NCI-H748 (cell line): ENCODE measurements at regions not wholly inside any gene's neighbourhood (a gene's known extent, or its start where the extent isn't known, plus 50 kb on each side); places are given as distances from the start of the nearest gene placed in this dataset.

Experiments
- DNase-seq: peaks from one replicate; lab custom pipeline; 2025; ENCODE audit not compliant: unreplicated experiment; lab: John Stamatoyannopoulos, UW

DNA sequence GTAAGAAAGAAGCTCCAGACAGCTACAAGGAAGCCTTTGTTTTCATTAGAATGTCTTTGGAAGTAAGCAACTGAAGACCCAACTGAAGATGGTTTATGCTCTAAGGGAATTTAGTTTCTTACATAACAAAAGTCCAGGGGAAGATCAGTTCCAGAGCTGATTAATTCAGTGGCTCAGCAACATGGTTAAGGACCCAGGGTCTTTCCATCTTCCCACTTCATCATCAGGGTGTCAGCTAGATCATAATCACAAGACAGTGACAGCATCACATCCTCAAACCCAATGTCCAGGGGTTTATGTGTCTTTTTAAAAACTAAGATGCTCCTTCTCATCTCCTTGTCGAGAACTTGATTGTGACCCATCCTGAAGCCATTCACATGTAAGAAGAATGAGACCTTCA is 119.7 kb upstream of the PRDM1 start:
- DNase-seq, result no peak

DNA sequence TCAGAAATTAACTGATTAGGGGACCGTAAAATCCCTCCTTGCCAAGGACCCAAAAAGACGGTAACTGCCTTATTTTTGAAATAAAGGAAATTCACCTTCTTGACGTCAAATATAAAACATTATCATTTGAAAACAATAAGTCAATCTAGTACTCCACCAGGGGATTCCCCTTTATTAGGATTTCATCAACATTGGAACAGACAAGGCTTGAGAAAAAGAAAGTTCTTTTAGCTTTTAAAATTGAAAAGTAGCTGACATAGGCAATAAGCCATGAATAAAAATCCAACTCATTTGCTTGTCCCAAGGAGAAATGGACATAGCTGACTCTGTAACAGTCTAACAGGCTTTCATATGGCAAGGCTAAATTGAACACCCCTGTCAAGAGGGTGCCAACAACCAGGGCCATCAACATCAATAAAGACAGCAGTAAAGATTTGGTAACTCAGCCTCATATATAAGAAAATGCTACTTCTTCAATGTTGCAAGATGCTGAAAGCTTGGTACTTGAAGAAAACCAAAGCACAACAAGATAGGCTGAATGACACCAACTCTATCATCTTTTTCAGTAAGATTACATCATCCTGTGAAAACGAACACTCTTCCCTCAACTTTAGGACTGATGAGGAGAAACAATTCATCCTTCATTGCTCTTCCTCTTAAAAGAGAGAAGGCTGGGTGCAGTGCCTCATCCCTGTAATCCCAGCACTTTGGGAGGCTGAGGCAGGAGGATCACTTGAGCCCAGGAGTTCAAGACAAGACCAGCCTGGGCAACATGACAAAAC is 121.0 kb upstream of the PRDM1 start:
- DNase-seq, result no peak

DNA sequence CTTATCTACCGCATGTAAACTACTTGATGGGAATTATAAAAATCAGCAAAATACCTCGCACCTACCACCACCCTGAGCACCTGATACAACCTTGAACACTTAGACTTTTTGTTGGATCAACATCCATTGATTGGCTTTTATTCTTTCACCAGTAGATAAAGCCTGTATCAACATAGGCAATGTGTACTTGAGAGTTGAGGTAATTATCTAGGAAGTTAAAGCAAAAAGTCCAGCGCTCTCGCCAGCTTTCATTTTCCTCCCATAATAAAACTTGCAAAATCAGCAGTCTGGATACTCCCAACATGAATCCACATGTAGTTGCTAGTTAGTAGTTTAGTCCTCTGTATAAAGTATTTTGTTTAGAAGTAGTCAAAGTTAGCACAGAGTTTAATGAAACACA is 132.0 kb upstream of the PRDM1 start:
- DNase-seq, result peak; percentile 22

DNA sequence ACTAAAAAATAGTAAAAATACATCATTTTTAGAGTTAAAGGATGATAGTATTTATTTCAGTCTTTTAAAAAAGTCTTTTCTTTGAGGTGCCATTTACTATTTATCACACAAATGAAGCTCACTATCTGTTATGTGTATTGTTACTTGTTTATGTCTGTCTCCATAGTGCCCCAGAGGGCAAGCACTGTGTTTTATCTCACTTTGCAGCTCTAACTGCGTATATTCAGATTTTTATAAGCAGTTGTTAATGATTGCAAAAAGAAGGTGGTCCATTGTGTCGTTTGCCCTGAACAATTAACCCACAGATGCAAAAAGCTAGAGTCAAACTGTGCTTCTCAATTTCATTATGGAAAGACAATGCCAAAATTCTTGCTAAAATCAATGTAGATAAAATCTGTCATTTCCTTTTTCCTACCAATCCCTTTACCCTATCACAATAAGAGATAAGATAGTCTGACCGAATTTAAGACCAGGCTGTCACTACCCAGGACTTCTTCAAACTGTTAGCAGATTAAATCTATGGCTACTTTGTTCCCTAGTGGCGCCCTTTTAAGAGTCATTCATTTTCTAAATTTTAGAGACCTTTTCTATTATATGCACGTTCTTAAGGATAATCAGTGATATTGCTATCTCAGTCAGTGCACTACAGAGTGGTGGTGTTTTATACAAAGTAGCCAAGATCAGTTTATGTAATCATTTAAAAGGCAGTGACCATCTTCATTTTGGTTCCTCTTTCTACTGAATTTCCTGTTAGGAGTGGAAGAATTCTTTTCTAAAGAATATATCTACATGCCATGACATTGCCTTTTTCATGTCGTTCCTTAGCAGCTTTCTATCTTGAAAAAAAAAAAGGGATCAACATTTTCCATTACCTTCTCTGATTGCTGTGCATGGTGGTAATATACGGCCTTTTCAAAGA is 133.1 kb upstream of the PRDM1 start:
- DNase-seq, result no peak

DNA sequence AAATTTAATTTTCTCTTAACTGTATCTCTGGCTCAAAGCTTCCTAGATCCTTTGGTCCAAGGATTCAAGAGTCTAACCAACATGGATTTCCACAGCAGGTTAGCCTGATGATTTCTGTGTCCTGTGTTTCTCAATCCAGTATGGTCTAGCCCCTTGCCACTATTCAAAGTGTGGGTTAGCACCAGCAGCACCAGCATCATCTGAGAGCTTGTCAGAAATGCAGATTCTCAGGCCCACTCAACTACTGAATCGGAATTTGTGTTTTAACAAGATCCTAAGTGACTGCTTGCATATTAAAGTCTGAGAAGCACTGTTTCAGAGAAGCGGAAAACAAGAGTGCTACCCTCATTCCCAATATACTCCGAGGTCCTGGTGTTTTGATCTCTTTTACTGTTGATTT is 133.8 kb upstream of the PRDM1 start:
- DNase-seq, result no peak

DNA sequence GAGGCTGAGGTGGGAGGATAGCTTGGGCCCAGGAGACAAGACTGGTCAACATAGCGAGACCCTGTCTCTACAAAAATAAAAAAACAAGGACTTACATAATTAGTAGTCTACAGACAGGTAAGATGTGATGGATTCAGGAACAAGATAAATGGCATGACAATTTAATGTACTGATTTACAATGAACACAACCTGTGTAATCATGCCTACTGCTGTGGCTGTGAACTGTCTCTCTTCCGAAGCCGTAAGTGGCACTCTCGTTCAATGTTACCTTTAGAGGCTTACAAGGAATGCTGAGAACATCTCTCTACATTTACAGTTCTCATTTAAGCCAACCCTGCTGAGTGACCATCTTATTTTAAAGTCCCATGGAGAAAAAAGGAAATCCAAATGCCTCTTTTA is 134.8 kb upstream of the PRDM1 start:
- no peak for DNase-seq

DNA sequence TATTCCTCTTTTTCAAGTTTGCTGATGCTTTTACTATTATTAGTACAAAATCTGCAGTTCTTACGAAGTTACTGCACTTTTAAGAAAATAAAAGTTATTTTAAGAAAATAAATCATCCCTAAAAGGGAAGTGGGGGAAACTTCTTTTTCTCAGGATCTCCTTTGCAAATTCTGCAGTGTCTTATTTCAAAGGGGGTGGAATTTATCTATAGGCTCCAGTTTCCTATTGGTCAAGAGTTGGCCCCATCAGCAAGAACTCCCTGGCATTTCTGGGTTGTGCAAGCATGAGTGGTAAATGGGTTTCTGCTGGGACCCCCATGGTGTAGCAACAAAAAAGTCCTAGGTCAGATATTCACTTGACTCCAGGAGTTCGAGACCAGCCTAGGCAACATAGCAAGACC is 136.3 kb upstream of the PRDM1 start:
- no peak for DNase-seq

DNA sequence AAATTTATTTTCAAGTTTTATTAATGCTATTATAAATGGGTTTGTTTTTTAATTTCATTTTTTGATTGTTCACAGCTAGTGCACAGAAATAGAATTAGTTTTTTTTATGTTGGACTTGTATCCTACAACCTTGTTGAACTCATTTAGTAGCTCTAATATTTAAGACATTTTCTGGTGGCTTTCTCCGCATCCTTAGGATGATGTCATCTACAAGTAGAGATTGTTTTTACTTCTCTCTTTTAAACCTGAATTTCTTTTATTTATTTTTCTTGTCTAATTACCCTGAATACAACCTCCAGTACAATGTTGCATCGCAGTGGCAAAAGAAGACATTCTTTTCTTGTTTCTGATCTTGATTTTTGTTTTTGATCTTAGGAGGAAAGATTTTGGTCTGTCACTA is 142.6 kb upstream of the PRDM1 start:
- DNase-seq, result no peak

DNA sequence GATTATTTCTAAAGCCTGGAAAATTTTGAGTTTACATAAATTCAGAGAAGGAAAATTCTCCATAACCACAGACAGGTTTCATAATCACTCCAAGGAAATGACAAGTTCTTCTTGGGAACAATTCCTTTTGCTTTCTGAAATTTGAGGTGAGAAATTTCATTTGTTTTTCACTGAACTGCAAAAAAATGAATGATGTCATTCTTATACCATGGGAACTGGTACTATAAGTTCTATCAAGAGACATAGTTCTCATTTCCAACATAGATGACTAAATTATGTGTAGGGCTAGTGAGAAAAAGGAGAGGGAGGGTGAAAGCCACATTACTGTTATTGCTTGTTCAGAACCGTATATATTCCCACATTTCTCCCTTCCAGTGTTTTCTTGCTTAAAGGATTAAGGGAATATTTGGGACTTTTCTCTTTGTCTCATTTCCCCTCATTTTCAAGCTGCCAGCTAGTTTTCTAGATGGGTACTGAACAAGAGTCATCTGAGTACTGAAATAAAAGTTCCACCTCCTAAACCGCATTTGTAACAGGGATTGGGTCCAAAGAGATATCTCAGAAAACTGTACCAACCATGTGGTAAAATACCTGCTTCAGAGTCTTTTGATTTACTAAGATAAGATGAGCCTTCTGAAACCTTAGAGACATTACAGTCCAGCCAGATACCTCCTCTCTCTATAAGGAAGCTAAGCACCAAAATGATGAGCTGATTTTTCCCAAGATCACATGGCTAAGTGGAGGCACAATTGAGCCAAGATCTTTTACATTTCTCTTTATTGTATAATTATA is 144.3 kb upstream of the PRDM1 start:
- no peak for DNase-seq

DNA sequence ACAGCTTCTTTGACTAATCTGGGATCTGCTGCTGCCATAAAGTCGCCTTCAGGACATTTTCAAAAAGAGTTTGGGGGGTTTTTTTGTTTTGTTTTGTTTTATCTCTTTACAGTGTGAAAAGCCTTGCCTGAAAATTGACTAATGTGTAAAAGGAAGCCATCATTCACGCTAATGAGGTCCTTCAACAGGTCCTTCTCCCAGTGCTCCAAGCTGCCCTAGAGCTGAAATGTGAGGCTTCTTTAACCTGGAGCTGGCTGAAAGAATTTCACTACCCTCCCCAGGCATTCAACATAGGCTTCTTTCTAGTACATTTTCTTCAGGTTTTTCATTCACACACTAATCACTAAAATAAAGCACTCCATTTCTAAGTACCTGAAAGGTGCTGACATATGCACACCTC is 145.1 kb upstream of the PRDM1 start:
- no peak for DNase-seq

DNA sequence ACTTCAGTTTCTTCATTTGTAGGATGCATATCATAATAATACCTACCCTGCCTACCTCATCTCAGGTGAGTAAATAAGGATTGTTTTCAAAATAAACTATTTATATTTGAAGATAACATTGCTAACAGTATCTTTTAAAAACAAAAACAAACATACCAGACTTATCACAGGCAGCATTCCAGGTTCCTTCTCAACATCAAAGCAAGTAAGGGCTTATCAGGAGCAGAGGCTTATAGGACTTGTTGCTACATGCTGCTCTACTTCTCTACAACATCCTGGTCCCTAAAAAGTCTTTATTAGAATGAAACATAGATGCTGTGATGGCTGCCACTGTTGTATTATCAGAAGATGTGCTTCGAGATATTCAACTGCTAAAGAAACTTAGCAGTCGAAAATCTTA is 149.2 kb upstream of the PRDM1 start:
- DNase-seq, result no peak

DNA sequence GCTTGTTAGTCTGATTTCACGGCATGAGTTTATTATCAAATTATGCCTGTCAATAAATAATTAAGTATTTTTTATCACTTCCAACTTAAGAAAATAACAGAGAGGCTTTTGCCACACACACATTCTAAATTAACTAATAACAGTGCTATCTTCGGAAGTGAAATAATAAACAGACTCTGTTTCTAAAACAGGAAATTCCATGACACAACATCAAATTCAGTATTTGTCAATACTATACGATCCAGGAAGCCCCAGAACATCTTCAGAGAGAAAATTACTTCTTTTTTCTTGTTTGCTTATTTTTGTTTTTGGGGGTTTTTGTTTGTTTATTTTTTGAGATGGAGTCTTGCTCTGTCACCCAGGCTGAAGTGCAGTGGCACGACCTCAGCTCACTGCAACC is 150.7 kb upstream of the PRDM1 start:
- DNase-seq, result no peak

DNA sequence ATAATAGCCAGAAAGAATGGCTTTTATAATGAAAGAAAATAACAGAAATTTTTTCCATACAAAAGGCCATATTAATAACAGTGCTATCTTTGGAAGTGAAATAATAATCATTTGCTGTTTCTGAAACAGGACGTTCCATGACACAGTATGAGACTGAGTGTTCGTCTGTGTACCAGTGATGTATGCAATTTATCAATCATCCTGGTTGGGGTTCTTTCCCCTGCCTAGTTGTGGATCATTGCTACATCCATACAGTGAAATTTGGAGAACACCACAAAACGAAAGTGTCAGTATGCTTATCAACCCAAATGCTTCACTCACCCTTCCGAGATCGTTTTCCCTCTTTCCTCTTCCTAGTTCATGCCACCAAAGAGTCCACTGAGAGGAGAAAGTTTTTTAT is 151.4 kb upstream of the PRDM1 start:
- no peak for DNase-seq

DNA sequence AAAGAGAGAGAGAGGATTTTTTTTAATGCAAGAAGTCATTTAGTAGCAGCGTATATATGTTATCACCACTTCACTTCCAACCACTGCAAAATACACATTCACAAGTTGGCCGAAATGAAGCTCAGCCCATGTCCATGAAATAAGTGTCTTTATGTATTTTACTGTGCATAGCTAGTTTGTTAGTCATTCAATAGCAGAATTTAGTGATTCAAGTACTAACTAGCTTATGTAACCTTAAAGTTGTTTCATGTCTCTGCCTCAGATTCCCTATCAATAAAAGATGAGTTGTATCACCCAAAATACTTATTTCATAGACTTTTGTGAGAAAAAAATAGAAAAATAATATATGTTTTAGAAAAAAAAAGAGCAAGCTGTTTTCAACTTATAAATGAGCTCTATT is 153.7 kb upstream of the PRDM1 start:
- no peak for DNase-seq

DNA sequence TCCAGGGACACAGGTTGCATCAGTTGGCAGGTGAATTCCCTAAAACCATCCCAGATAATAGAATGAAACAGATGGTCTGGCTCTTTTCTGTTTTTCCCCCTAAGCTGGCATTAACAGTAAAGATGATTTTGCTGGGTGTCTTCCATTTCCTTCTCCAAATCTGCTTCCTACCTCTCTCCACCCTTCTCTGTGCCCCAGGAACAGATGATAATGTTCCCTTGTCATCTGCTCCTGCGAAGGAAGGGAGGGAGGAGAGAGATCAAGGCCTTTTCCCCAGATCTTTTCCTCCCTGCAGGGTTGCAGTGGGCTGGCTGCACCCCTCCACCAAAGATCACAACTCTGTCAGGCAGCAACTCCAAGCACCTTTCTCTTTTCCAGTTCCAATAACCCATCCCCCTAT is 156.5 kb upstream of the PRDM1 start:
- DNase-seq, result no peak

DNA sequence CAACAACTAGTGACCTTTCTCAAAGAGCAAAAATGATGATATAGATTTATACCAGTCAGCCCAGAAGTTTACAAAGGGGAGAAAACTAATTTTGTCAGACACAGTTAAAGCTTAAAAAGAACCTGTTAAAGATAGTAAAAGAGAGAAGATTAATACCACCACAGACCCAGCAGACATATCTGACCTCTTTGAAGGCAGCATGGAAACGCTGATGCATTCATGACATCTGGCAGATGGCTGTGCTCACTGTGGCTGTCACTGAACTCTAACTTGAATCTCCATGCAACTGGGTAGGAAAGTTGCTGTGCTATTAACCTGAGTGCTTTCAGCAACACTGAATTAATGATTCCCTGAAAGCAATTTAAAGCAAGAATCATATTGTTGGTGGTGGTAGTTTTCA is 159.8 kb upstream of the PRDM1 start:
- no peak for DNase-seq

DNA sequence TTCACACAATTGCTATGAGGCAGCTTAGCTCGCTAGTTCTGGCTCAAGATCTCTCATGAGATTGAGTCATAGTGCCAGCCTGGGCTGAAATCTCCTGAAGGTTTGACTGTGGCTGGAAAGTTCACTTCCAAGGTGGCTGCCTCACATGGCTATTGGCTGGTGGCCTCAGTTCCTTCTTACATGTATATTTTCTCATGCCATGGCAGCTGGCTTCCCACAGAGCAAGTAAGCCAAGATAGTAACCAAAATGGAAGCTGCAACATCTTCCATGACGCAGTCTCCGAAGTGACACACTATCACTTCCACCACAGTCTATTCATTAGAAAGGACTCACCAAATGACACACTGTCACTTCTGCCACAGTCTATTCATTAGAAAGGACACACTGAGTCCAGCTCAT is 160.4 kb upstream of the PRDM1 start:
- DNase-seq, result no peak

DNA sequence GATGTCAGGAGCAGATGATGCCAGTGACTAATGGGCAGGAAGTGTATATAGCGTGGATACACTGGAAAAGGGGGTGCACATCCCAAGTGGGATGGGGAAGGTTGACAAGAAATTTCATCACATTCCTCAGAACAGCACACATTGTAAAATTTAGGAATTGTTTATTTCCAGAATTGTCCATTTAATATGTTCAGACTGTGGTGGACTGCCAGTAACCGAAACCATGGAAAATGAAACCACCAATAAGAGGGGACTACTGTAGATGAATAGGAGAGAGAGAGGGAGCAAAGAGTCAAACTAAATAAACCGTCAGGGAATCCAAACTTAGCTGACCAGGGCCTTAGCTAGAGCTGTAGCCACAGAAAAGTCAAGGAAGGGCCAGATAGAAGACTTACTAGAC is 164.4 kb upstream of the PRDM1 start:
- DNase-seq, result no peak

DNA sequence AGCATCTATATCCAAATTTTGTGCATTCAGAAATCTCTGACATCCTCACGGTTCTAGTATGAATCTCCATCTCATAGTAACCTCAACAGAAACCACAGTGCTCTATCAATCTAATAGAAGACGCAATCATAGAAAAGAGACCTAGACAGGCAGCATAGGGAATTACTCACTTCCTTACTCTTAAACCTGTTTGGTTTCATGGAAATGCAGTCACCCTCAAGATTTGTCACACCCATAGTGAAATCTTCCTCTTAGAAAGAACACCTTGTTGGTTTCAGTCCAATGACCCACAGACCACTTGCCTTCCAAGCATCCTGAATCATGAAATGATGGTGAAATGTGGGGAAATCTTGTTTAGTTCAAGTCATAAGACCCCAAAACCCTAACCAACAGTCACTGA is 166.1 kb upstream of the PRDM1 start:
- DNase-seq, result no peak

DNA sequence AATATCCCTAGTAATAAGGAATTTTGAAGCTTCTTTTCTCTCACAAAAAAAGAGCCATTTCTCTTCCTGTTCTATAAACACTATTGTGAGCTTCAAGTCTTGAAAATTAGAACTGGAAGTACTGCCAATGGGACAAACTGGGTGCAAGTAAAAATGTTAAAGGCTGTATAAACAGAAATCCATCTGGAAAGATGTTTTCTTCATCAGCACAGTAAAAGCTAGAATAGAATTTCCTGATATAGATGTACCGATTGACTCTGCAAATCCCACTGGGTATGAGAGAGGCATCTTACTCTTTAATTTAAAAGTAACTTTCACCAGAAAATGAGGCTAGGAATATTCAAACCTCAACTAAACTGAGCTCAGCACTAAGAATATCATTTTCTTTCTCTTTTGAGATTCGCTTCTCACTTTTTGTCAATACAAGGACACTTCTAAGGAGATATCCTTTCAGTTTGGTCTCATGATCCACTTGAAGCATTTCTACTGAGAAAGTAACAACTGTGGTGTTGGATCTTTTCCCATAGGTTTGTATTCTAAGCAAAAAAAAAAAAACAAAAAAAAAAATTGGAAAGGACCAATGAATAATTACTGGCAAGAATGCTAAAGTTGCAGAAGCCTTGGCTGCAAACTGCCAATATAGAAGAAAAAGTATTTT is 169.0 kb upstream of the PRDM1 start:
- DNase-seq, result no peak

DNA sequence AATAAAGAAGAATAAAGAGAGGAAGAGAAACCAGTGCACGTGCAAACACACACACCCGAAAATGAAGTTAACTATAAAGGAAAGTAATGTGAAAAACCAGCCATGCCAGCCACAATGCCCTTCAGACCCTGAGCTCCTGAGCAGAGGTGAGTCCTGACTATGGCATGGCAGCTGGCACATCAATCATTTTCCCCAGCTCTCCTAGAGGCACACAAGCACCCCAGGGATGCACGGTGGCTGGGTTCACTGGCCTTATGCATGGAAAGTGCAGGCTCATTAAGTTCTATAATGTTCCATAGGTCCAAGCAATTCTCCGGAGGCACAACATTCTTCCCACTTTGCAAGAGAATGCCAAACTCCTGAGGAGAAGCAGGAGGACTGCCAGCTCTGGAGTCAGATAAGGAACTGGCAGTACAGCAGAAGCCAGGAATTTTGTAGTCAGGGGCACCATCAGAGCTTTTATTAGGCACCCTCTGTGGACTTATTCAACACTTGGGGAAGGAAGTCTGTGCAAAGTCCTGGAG is 175.0 kb upstream of the PRDM1 start:
- no peak for DNase-seq
